HepG2 (cell line): ENCODE measurements at regions not wholly inside any gene's neighbourhood (a gene's known extent, or its start where the extent isn't known, plus 50 kb on each side); places are given as distances from the start of the nearest gene placed in this dataset.

Source experiments
- ATF1 ChIP-seq: IDR thresholded peaks from 2 replicates; pipeline ENCODE4 v1.6.1; 2016; ENCODE audit warnings: mild to moderate bottlenecking, control low read depth
- ERF ChIP-seq: IDR thresholded peaks from 2 replicates; pipeline ENCODE4 v1.6.1; 2018; ENCODE audit warnings: missing biosample characterization, missing genetic modification reagents
- KDM3A ChIP-seq: IDR thresholded peaks from 2 replicates; pipeline ENCODE4 v1.6.1; 2018; ENCODE audit warnings: low read depth, missing compliant biosample characterization
- MAZ ChIP-seq, 2 experiments: sonication (generic) in 1 of 2; formaldehyde crosslinking in 1 of 2; IDR thresholded peaks; 2 replicates each; pipeline versions ENCODE4 v1.5.0 to v1.6.1; 2012 to 2020; ENCODE audit warnings: low read depth in 2 of 2, mild to moderate bottlenecking in 2 of 2, borderline replicate concordance in 1 of 2, improper control_type of control experiment in 1 of 2, low read length in 1 of 2, missing genetic modification reagents in 1 of 2, moderate library complexity in 1 of 2
- MTF2 ChIP-seq: sonication (generic); formaldehyde crosslinking; IDR thresholded peaks from 2 replicates; pipeline ENCODE4 v1.5.0; 2020; ENCODE audit warnings: missing genetic modification reagents, borderline replicate concordance
- PHF5A ChIP-seq: IDR thresholded peaks from one replicate; pipeline ENCODE4 v1.6.1; 2018; ENCODE audit warnings: low read depth, missing genetic modification reagents; ENCODE audit not compliant: unreplicated experiment
- SALL1 ChIP-seq: sonication (generic); formaldehyde crosslinking; IDR thresholded peaks from 2 replicates; pipeline ENCODE4 v1.8.0; 2022; ENCODE audit warnings: mild to moderate bottlenecking, missing genetic modification reagents
- STAG1 ChIP-seq: sonication (generic); formaldehyde crosslinking; IDR thresholded peaks from 2 replicates; pipeline ENCODE4 v1.4.0; 2020; ENCODE audit warnings: missing genetic modification reagents
- TARDBP ChIP-seq: sonication (generic); formaldehyde crosslinking; IDR thresholded peaks from 2 replicates; pipeline ENCODE4 v1.8.0; 2022; ENCODE audit warnings: mild to moderate bottlenecking, missing genetic modification reagents
- ZNF292 ChIP-seq: sonication (generic); formaldehyde crosslinking; IDR thresholded peaks from 2 replicates; pipeline ENCODE4 v1.8.1; 2022; ENCODE audit warnings: mild to moderate bottlenecking, low read depth, missing genetic modification reagents, borderline replicate concordance
- ZNF510 ChIP-seq: sonication (generic); formaldehyde crosslinking; IDR thresholded peaks from 2 replicates; pipeline ENCODE4 v1.4.0; 2020; ENCODE audit warnings: low read depth, mild to moderate bottlenecking, missing genetic modification reagents
- TF ChIP-seq, protein P1 (sequence below): sonication (generic); formaldehyde crosslinking; IDR thresholded peaks from 2 replicates; pipeline ENCODE4 v1.4.0; 2020; ENCODE audit warnings: missing genetic modification reagents
- TF ChIP-seq, protein P2 (sequence below): sonication (generic); formaldehyde crosslinking; IDR thresholded peaks from 2 replicates; pipeline ENCODE4 v1.4.0; 2020; ENCODE audit warnings: missing genetic modification reagents
- TF ChIP-seq, protein P3 (sequence below): sonication (generic); formaldehyde crosslinking; IDR thresholded peaks from 2 replicates; pipeline ENCODE4 v1.5.0; 2020; ENCODE audit warnings: missing genetic modification reagents
- TF ChIP-seq, protein P4 (sequence below): sonication (generic); formaldehyde crosslinking; IDR thresholded peaks from 2 replicates; pipeline ENCODE4 v1.4.0; 2020; ENCODE audit warnings: mild to moderate bottlenecking, low read depth, missing genetic modification reagents

DNA sequence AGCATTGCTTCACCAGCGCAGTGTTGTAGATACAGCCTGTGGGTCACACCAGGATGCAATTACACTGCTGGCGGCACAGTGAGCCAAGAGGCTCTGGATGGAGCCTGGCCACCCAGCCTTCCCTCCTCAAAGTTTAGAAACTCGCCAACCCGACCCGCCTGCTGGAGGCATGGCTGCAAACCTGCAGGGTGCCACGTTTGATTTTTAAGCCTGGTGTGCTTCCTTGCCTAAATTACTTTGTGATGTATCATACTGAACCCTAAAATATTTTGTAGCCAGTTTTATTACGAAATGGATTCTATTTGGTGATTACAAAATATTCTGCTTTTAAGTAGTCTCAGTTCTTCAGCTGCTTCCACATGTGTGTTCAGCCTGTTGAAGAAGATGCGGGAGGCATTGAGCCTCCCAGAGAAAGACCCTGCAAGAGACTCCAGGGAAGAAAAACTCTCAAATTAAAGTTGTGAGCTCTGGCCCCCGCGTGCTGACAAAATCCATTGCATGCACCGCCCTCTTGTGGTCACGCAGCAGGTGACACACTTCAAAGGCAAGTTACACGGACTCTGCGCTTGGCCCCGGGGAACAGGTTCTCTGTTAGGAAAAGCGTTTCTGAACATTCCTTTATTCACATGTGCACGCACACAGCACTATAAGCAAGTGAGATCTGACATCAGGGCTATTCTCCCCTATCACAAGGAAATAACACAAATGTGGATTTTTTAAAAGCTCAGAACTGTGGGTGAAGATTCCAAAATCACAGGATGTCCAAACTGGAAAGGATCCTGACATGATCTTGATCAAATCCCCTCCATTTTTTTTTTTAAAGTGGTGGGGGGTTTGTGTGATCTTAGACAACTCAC is 63.0 kb upstream of the TWIST2 start (continued):
- TF ChIP-seq, protein P1, sequence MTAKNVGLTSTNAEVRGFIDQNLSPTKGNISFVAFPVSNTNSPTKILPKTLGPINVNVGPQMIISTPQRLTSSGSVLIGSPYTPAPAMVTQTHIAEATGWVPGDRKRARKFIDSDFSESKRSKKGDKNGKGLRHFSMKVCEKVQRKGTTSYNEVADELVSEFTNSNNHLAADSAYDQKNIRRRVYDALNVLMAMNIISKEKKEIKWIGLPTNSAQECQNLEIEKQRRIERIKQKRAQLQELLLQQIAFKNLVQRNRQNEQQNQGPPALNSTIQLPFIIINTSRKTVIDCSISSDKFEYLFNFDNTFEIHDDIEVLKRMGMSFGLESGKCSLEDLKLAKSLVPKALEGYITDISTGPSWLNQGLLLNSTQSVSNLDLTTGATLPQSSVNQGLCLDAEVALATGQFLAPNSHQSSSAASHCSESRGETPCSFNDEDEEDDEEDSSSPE (CRISPR knock-in tag), result no peak
- TF ChIP-seq, protein P2, sequence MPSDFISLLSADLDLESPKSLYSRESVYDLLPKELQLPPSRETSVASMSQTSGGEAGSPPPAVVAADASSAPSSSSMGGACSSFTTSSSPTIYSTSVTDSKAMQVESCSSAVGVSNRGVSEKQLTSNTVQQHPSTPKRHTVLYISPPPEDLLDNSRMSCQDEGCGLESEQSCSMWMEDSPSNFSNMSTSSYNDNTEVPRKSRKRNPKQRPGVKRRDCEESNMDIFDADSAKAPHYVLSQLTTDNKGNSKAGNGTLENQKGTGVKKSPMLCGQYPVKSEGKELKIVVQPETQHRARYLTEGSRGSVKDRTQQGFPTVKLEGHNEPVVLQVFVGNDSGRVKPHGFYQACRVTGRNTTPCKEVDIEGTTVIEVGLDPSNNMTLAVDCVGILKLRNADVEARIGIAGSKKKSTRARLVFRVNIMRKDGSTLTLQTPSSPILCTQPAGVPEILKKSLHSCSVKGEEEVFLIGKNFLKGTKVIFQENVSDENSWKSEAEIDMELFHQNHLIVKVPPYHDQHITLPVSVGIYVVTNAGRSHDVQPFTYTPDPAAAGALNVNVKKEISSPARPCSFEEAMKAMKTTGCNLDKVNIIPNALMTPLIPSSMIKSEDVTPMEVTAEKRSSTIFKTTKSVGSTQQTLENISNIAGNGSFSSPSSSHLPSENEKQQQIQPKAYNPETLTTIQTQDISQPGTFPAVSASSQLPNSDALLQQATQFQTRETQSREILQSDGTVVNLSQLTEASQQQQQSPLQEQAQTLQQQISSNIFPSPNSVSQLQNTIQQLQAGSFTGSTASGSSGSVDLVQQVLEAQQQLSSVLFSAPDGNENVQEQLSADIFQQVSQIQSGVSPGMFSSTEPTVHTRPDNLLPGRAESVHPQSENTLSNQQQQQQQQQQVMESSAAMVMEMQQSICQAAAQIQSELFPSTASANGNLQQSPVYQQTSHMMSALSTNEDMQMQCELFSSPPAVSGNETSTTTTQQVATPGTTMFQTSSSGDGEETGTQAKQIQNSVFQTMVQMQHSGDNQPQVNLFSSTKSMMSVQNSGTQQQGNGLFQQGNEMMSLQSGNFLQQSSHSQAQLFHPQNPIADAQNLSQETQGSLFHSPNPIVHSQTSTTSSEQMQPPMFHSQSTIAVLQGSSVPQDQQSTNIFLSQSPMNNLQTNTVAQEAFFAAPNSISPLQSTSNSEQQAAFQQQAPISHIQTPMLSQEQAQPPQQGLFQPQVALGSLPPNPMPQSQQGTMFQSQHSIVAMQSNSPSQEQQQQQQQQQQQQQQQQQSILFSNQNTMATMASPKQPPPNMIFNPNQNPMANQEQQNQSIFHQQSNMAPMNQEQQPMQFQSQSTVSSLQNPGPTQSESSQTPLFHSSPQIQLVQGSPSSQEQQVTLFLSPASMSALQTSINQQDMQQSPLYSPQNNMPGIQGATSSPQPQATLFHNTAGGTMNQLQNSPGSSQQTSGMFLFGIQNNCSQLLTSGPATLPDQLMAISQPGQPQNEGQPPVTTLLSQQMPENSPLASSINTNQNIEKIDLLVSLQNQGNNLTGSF (CRISPR knock-in tag), result no peak
- TF ChIP-seq SALL1 (CRISPR knock-in tag), result peak; percentile 5; the same call in 1 of the 2 replicates
- 0 out of 2 replicates have a peak, but pooled peaks have one; percentile 34 for TF ChIP-seq KDM3A (CRISPR knock-in tag)
- TF ChIP-seq ERF (CRISPR knock-in tag), result 0 out of 2 replicates have a peak, but pooled peaks have one; percentile 23
- TF ChIP-seq, protein P3, sequence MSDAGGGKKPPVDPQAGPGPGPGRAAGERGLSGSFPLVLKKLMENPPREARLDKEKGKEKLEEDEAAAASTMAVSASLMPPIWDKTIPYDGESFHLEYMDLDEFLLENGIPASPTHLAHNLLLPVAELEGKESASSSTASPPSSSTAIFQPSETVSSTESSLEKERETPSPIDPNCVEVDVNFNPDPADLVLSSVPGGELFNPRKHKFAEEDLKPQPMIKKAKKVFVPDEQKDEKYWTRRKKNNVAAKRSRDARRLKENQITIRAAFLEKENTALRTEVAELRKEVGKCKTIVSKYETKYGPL, result no peak
- TF ChIP-seq MAZ (IDR thresholded peaks at IDR 0.05; ENCODE audit: borderline replicate concordance, low read depth, low read length), result no peak; the same call in 1 of the 2 replicates
- TF ChIP-seq MAZ (CRISPR knock-in tag; IDR thresholded peaks at IDR 0.05; ENCODE audit: low read depth), result 0 out of 2 replicates have a peak, but pooled peaks have one; percentile 34
- TF ChIP-seq ZNF510 (CRISPR knock-in tag), result no peak
- TF ChIP-seq STAG1 (CRISPR knock-in tag), result peak; percentile 92
- TF ChIP-seq MTF2 (CRISPR knock-in tag), result peak; percentile 72; the same call in 1 of the 2 replicates
- TF ChIP-seq, protein P4, sequence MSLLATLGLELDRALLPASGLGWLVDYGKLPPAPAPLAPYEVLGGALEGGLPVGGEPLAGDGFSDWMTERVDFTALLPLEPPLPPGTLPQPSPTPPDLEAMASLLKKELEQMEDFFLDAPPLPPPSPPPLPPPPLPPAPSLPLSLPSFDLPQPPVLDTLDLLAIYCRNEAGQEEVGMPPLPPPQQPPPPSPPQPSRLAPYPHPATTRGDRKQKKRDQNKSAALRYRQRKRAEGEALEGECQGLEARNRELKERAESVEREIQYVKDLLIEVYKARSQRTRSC (CRISPR knock-in tag), result no peak
- no peak for TF ChIP-seq TARDBP (CRISPR knock-in tag)
- no peak for TF ChIP-seq ATF1
- no peak for TF ChIP-seq PHF5A (CRISPR knock-in tag)
- no peak for TF ChIP-seq ZNF292 (CRISPR knock-in tag)
